ENCODE measurements at regions not wholly inside any gene's neighbourhood (a gene's known extent, or its start where the extent isn't known, plus 50 kb on each side); places are given as distances from the start of the nearest gene placed in this dataset.
A peak's percentile ranks its signal among the peaks of the same experiment; 100 is the strongest.

DNA sequence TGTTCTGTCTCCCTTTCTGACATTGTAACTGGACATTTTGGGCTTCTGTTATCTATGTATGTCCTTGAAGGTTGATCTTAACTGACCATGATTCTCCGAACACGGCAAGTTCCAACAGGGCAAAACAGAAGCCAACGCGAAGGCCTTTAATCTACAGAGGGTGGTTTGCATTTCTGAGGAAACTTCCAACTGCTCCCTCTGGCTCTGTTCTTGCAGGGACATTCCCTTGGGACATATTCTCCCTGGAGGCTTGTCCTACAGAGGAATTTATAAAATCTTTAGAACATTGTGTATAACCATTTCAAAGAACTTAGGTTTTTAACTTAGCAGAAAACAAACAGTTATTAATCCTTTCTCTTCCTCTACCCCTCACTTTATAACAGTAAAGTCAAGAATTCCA is 189.0 kb upstream of the CDYL start:
- DNase-seq (ENCODE audit: low read depth in 2 of 2) = no peak

DNA sequence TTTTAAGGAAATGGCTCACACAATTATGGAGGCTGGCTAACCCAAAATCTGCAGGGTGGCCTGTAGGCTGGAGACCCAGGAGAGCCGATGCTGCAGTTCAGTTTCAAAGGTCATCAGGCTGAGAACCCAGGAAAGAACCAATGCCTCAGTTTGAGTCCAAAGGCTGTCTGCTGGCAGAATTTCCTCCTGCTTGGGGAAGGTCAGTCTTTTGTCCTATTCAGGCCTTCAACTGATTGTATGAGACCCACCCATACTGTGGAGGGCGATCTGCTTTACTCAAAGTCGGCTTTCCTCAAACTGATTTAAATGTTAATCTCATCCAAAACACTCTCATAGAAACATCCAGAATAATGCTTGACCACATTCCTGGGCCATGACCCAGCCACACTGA is 189.7 kb upstream of the CDYL start:
- no peak for DNase-seq (ENCODE audit: low read depth in 2 of 2)

DNA sequence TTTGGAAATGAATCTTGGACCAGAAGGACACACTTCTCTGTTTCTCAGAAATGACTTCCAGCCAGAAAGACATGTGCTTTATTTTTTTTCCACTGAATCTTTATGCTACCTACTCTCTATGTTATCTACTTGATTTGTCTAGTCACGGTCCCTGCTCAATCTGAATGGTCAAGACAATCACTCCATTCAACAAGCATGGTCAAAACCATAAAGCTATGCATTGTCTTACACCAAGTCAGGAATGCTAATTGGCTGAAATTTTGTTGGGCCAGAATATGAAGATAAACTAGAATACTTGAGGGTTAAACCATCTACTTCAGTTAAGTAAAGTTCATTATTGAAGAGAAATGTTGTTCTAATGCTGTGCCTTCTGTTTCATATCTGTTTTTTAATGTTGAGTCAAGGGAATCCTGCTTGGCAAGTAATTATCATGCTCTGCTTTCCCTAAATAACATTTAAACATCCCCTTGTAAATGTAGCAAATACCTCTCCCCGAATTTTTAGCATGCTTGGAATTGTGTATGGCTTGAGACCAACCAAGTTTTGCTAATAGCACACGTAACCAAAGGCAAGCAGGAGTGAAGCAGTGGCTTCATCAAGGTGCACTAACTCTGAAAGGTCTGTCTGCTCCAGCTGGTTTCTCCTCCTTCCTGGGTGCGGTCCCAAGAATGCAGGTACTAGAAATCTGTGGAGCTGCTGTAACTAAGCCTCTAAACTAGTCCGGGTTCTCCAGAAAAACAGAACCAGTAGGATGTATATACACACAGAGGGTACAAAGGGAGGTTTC is 190.3 kb upstream of the CDYL start:
- no peak for DNase-seq (ENCODE audit: low read depth in 2 of 2)

DNA sequence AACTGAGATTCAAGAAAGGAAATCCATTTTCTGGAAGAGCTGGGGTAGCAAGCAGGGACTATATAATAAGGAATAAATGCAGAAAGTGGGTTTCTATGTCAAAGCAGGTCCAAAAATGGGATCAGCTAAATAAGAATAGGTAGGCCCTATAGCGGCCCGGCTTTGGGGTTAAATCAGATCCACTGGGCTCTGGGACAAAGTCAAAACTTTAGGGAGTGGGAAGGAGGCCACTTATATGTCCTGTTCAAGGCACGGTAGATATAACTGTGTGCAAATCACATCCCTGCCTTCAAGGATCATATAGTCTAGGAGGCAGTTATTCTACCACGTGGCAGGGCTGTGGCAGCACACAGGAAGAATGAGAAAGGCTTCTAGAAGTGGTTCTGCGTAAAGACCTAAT is 191.4 kb upstream of the CDYL start:
- DNase-seq (ENCODE audit: low read depth in 2 of 2) = no peak

DNA sequence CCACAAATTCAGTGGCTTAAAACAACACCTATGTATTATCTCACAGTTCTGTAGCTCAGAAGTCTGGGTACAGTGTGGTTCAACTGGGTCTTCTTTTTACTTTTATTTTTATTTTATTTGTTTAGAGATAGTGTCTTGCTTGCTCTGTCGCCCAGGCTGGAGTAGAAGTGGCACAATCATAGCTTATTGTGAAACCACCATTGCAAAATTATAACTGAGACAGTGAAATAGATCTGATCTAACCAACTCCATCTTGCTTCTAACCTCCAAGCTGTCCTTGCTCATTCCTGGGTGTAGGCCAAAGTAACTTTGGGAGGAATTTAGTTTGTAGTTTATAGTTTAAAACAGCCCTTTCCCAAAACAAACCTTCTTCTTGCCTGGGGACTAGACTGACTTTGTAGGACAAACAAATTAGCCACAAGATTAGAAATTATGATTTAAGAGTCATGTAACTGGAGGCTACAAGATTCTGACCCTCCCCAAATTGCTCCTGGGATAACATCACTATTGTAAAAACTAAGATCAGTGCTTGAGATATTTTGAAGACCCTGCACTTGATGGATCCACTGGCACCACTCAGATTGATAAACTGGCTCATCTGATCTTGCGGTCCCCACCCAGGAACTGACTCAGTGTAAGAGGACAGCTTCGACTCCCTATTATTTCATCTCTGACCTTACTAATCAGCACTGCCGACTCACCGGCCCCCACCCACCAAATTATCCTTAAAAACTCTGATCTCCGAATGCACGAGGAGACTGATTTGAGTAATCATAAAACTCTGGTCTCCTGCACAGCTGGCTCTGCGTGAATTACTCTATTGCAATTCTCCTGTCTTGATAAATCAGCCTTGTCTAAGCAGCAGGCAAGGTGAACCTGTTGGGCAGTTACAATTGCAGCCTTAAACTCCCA is 193.4 kb upstream of the CDYL start:
- DNase-seq (ENCODE audit: low read depth in 2 of 2) = peak; percentile 30 to 43

DNA sequence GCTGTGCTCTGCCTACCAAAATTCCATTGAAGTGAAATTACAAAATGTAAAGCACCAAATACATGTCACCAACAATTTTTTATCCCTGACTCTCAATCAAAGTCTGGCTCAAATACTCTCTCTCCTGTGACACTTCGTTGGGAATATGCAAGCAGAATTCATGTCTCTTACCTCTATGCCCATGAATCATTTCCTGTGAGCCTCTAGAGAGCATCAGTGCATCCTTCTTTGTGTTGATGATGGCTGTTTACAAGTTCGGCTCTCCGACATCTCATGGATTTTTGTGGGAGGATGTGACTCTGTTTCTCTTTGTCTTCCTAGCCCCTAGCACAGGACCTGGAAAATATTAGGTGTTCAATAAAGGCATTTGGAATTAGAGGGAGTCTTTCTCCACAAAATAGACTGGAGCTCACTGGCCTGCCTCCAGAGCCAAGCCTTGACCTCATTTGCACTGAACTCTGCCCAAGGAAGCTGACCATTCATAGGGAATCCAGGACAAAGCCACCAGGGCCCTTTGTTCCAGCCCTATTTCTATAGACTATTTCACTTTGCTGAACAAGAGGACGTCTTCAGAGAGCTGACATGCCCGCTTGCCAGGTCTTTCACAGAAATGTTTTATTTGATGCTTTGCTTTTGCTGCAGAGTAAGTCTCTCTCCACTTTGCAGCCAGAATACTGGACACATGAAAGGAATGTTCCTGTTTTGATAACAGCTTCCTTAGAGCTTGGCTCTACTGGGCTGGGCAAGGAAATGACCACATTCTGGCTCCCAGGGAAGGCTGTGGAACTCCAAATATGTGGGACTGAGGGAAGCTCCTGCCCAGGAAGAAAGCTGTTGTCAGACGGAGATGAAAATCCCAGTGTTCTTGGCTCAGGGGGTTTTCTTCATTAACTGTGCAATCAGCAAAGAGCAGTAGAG is 194.5 kb upstream of the CDYL start:
- DNase-seq (ENCODE audit: low read depth in 2 of 2) = peak; percentile 79

DNA sequence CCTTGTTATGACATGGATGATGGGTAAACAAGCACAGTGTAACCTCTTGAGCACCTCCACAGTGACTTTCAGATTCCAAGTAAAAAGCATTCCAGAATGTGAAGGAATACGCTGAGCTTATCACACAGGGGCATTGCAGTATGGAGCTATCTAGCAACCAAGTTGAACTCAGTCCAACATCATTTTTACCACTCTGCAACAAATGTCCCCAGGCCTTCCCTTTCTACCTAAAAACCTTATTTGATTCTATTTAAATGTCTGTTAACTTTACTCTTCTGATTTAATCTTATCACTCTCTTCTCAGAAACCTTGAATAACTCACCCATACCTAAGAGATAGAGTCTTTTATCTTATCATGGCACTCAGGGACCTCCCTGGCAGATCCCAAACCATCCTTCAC is 195.8 kb upstream of the CDYL start:
- DNase-seq (ENCODE audit: low read depth in 2 of 2) = no peak

DNA sequence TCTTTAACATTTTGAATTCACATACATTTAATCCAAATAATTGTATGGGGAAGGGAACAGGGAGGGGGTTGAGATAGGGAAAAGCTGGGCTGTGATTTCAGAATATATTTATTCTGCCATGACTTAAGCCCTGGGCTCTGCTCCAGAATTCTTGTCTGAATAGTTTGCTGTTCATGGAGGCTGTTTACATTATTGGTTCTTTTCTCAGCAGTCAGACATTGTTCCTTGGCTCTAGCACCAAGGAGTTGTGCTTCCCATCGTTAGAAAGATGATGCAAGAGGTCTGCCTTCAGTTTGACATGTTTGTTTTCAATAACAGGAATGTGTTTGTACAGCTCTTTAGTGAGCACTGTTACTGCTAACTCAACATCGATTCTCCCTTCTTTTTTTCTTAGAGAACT is 198.8 kb upstream of the CDYL start:
- DNase-seq (ENCODE audit: low read depth in 2 of 2) = peak; percentile 81 to 83

DNA sequence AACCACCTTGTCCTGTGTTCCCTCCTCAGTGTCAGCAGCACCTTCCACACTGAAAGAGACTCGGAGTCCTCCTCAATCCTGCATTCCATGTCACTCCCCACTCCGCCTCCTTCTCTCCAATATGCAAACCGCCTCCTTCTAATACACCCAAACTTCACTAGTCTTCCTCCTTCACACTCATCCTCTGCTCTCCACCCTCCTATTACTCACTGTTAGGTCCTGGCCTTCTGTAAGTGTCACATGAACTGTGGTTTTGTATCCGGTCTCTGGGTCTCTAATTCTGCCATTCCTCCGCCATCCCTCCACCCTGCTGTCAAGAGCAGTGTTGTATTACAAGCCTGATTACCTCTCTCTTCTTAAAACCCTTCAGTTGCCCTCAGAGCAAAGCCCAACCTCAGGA is 200.5 kb upstream of the CDYL start:
- DNase-seq (ENCODE audit: low read depth in 2 of 2) = no peak

DNA sequence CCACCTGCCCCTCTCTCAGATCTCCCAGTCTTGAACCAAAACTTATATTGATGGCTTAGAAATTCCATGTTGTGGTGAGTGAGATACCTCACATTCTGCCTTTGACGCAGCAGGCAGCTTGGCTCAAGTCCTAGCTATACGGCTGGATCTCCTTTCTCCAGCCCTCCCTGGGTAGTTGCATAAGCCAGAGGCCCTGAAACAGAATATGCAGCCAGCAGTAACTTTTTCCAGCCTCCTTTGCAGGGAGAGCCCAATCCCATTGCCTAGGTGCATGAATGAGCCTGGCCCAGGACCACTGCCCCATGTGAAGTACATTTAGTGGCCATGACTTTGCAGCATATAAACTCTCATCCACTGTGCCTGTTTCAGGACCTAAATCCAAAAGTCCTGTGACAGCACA is 202.2 kb upstream of the CDYL start:
- DNase-seq (ENCODE audit: low read depth in 2 of 2) = peak; percentile 65 to 70

DNA sequence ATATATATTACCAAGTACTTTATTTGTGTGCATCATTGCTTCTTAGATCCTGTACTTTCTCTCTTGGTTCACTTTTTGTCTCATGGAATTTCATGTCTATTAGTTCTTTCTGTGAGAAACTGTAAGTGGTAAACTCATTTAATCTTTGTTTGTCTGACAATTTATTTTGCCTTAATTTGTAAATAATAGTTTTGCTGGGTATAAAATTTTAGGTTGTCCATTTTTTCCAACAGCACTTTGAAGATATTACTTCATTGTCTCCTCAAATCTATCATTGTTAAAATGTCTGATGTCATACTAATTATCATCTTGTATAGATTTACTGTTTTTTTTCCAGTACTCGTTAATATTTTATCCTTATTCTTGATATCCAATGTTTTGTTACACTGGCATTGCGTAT is 205.2 kb upstream of the CDYL start:
- no peak for DNase-seq (ENCODE audit: low read depth in 2 of 2)

DNA sequence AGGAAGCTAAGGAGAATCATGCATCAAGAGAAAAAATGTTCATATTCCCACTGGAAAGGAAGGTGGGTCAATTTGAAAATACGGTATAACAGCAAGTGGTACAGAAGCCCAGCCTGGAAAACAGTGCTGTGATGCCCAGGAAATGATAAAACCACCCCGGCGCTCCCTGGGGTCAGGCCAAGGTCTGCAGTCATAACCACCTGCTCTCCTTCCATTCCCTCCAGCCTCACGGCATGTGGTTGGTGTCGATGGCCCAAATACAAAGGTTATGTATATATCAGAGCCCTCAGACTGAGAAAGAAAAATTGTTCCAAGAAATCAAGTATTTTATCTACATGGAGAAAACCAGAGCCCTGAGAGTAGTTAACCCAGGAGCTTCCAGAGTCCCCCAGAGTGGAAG is 208.1 kb upstream of the CDYL start:
- no peak for DNase-seq (ENCODE audit: low read depth in 2 of 2)

DNA sequence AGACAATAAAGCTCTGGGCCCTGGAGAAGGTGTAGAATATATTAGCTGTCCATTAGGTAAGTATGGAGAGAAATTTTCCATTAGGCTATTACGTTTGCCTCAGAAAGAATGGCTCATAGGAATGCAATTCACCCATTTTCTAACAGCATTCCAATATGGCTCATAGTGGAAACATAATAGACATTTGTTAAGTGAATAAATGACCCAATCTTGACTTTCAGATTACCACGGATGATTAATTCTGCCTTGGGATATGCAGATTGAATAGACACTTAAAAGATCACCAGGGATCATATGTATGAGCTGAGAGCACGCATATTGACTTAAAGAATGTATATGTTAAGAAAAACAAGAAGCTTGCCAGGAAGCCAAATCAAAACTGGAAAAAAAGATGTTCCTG is 209.1 kb upstream of the CDYL start:
- DNase-seq (ENCODE audit: low read depth in 2 of 2) = peak; percentile 16 to 18

DNA sequence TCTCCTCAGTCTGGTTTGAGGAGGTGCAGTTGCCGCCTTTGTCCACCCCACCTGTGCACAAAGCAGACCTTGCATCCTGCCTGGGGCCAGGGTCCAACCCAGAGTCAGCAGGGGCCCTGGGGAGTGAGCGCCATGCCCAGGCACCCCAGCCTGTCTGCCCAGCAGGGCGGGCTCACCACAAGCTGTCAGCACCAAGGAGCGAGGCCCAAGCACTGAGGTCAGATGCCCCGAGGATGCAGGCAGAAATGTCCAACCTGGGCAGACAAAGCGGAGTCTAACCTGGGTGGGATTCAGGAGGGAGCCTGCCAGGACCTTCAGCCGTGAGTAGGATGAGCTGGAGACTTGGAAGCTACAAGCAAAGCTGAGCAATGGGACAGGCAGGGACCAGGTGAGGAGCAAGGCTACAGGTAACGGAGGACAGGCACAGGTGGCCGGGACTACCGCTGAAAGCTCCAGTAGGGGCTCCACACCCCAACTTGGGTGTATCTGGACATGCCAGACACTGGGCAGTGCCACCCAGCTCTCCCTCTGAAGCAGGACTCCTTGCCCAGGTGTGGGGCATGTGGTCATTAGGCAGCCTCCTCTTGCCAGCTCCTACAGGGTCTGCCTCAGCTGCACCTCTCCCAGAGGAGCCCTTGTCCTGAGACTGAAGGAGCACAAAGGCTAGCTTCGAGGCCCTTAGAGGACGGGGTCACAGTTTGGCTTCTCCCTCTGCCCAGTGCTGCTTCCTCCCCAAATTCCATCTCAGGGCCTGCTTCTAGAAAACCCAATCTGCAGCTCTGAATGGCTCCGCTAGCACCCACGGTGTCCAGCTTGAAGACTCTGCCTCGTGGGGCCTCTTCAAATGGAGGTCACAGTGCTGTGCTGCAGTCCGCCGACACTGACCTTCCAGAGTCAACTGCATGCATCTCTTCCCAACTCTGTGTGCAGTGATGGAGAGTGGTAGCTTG is 210.6 kb upstream of the CDYL start:
- DNase-seq (ENCODE audit: low read depth in 2 of 2) = no peak

DNA sequence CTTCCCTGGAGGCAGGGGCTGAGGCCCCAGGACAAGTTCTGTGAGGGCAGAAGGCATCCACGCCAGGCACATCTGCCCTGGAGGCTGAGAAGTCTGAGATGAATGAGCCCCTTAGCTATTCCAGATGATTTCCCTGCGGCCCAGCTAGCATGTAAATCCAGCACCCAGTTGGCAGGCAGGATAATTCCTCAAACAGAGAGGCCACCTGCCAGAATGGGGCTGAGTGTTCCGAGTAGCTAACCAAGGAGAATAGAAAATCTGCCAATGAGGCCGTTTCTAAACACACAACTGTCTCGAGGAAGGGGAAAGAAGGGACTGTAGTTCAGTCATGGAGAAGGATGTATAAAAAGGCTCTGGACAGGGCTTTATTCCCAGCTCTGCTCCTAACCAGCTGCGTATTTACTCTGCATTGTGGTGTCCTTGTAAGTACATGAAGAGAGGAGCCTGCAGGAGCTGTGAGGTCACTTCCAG is 211.4 kb upstream of the CDYL start:
- no peak for DNase-seq (ENCODE audit: low read depth in 2 of 2)

DNA sequence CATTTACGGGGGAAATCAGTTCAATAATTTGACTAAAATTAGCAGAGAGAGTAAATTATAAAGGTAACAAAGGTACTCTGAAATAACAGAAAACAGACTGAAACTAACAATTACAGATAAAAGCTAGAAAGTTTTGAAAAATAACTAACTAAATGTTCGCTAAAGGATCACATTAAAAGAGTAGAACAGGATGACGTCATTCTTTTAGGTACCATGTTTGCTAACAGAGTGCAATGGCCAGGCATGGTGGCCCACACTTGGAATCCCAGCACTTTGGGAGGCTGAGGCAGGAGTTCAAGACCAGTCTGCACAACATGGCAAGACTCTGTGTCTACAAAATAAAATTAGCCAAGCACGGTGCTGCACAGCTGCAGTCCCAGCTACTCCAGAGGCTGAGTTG is 212.3 kb upstream of the CDYL start:
- no peak for DNase-seq (ENCODE audit: low read depth in 2 of 2)

DNA sequence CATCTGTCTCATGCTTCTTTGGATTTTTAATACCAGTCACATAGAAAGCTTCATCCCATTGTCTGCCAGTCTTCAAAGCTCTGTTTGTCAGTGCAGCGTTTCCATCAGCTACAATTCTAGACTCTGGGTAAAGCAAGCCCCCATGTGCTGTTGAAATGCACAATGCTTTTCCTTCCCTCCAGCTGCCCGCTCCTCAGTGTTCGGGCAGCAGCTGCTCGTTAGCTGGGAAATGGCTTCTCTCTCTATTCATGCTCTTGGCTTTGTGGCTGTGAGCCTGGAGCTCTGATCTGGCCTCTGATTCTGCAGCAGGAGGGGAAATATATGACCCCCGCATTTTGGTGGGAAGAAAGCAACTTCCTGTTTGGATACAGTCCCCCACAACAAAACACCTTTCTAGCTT is 213.0 kb upstream of the CDYL start:
- no peak for DNase-seq (ENCODE audit: low read depth in 2 of 2)

DNA sequence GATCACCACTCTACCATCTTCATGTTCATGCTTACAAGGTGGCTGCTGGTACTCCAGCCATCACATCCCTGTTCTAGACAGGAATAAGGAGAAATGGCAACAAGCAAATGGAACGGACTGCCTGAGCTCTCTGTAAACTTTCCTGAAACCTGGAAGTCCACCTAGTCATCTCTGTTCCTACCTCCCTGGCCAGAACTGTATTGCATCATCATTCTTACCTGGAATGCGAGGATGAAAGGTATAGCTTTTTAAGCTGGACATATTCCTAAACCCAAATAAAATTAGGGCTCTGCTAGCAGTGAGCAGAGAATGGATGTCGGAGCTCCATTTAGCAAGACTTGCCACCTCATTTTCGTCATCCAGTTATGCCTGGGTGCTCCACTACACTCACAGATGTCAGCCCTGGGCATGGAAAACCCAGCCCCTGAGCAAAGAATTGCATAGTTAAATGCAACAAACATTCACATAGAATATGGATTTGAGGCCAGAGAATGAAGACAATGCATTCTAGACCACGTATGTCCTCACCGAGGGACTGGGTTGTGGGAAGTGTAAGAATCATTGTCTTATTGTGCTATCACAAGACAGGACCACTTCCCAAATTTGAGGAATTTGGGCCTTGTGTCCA is 214.3 kb upstream of the CDYL start:
- DNase-seq (ENCODE audit: low read depth in 2 of 2) = no peak

DNA sequence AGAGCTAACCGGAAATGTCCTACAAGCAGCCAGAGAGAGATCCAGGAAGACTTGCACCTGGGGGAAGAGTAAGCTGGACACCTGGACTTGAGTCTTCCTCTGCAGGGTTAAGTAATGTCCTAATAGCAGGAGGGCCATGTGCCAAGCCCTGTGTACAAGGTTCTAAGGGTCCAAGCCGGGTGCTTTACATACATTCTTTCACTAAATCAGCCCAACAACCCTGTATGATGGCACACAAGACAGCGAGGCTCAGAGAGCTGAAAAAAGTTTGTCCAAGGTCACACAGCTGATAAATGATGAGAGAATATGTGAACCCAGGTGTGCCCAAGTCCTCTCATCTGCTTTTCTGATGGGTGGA is 215.1 kb upstream of the CDYL start:
- no peak for DNase-seq (ENCODE audit: low read depth in 2 of 2)

Data from fibroblast of skin of left quadriceps (primary cell).